Stimulated activated CD8-positive, alpha-beta memory T cell treated with anti-CD3 and anti-CD28 coated beads, Interleukin-15, amount 100 ng/mL, for 48 hours (primary cell): ENCODE measurements at regions not wholly inside any gene's neighbourhood (a gene's known extent, or its start where the extent isn't known, plus 50 kb on each side); places are given as distances from the start of the nearest gene placed in this dataset.

ENCODE experiments used
- DNase-seq, 2 donors: peaks; one replicate each; pipeline ENCODE4 v3.0.0-alpha.2; 2020; ENCODE audit warnings: low read depth in 2 of 2

- DNase-seq, result no peak
These were observed 377.9 kb upstream of the ITGA1 start for GRCh38 chr5:52409835-52410234.

- DNase-seq, result no peak
These were observed 368.4 kb upstream of the ITGA1 start for GRCh38 chr5:52419357-52419756.

- no peak for DNase-seq
These were observed 360.1 kb upstream of the ITGA1 start for GRCh38 chr5:52427615-52428014.

GRCh38 chr5:52428977-52429489 lies 358.7 kb upstream of the ITGA1 start:
- no peak for DNase-seq

DNA sequence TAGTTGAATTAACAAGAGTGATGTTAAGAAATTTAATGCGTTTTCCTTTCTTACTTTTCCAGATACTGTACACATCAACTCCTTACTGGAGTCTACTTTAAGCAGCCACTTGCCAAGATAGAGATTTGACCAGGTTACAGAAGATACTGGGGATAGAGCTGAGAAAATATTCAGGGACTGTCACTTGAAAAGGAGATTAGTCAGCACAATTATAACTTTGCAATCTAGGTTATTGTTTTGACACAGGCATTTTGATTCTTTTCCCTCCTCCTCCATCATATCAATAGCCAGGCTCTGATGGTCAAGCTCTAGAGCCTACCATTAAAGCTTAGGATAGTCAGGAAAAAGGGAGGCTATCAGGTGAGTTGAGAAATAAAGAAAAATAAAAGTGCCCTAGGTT lies 345.9 kb upstream of the ITGA1 start:
- DNase-seq, result no peak

- DNase-seq, result no peak
These were observed 344.5 kb upstream of the ITGA1 start for GRCh38 chr5:52443187-52443586.

- no peak for DNase-seq
These were observed 339.6 kb upstream of the ITGA1 start for GRCh38 chr5:52448111-52448510.

- no peak for DNase-seq
These were observed 338.2 kb upstream of the ITGA1 start for GRCh38 chr5:52449516-52449915.

GRCh38 chr5:52452098-52452497 lies 335.6 kb upstream of the ITGA1 start:
- DNase-seq, result no peak

DNA sequence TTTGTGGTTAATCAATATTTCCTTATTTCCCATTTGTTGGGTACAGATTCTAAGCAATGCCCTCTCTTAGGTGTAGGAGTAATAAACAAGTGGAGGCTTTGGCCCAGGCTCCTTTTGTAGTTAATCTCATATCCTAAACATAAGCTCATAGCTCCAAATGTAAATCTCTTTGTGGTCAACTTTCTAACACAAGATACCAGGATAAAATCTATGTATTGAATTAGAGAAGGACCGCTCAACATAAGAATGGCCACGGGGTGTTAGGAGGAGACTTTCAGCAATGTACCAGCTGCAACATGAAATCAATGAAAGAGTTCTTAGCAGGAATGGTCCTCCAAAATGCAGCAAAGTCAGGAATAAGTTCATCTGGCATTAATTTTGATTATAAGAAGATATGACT lies 334.5 kb upstream of the ITGA1 start:
- no peak for DNase-seq

GRCh38 chr5:52455920-52456319 lies 331.8 kb upstream of the ITGA1 start:
- DNase-seq, result no peak

DNA sequence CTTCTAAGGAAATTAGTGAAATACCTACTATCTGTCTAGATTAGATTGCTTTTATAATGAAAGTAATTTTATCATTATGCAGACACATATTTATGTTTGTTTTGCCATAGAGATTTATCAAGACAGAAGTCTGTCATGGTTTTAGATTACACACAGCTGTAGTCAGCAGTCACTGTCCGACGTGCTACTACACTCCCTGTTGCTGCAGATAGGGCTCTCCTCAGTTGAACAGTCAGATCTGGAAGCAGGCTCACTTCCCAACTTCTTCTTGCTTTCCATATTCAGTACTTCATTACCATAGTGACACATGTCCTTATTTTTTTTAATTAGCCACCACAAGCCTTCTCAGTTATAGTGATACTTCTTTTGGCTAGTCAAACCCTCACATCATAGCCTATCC lies 329.9 kb upstream of the ITGA1 start:
- no peak for DNase-seq

DNA sequence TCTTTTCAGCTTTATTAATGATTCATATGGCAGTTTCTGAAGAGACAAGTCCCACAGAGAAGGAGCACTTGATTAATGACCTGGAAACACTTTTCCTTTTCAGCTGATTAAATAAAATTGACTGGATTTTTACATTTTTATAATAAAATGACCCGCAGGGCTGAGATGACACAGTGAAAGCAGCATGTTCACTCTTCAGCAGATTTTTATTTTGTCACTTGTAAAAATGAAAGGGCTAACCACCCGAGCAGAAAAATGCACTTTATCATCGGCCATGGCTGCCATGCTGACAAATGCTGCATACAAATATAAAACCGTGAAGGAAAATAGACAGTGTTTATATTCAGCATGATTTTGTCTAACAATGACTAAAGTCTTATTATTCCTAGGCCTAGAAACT lies 321.6 kb upstream of the ITGA1 start:
- no peak for DNase-seq

DNA sequence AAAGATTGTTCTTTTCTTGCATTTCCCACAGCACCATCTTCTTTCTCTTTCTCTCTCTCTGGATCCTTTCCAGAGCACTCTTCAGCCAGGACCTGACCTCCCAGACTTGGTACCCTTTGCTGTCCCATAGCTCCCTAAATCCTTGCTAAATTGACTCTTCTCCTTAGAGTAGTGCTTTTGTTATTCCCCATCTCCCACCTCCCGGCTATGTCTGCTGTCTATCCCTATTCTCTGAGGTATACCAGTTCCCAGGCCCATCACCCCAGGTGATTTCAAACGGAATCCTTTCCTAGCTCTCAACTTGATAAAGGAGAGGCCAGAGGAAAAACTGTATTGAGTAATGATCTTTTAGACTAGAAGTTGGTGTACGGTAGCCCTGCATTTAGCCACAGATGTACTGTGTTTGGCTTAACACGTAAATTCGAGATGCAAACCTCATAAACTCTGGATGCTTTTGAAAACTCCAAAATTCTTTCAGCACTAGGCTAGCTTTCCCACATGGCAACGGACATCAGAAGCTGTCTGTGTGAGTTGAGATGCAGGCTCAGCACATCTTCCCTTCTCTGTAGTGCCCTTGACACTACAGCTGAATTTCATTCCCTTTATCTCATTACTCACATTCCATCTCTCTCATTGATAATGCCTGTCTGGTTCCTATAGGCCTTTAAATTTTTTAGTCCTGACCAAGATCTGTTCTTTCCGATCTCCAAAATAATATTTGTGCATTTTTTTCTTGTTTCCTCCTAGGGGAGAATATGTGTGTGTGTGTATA lies 320.8 kb upstream of the ITGA1 start:
- no peak for DNase-seq

- DNase-seq, result no peak
These were observed 318.7 kb upstream of the ITGA1 start for GRCh38 chr5:52468976-52469375.

DNA sequence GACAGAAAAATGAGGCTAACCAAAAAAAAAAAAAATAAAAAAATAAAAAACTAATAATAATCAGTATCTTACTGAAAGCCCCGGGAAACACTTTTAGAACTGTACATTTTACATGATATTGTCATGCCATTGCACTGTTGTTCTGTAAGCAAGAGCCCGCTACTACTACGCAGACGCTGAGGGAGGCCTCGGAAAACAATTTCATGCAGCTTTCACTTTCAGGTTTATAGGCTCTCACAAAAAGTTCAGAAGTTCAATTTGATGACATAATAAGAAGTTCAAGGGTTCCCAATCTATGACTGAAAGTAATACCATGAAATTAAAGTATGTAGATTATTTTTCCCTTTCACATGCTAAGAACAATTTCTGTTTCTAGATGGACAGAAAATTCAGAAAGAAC lies 318.3 kb upstream of the ITGA1 start:
- peak in 1 of 2 donors; percentile 0 for DNase-seq

- DNase-seq, result no peak
These were observed 317.9 kb upstream of the ITGA1 start for GRCh38 chr5:52469835-52470234.

DNA sequence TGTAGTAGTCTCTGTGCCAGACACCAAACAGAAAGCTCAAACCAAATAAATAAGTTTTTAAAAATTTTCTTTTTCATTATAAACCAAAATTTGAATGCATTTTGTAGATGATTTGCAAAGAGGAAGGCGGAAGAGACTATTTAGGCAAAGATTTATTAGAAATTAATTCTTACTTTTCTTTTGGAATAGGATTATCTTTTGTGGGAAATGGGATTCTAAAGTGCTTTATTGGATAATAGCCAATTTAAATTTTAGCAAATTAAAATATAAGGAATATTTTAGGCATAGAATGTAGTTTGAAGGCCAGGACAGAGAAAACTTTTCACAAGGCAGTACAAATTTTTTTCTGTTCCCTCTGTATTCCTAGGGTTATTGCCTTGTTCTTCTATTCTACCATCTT lies 311.4 kb upstream of the ITGA1 start:
- no peak for DNase-seq

- DNase-seq, result no peak
These were observed 306.5 kb upstream of the ITGA1 start for GRCh38 chr5:52481201-52481600.

DNA sequence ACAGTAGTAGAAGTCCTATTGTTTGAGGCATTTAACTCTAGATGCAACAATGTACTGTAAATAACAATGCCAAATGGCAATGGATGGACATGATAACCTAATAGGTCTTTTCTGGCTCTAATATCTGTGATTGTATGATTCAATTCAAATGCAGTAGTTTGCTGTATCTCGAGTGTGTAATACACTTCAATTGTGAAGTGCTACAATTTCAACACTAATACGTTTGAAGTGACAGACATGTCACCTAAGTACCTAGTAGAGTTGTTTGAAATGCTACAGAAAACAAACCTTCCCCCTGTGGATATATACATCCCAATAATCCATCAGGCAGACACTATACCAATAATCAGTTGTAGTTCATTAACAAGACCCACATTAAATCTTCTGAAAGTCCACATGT lies 305.9 kb upstream of the ITGA1 start:
- no peak for DNase-seq

DNA sequence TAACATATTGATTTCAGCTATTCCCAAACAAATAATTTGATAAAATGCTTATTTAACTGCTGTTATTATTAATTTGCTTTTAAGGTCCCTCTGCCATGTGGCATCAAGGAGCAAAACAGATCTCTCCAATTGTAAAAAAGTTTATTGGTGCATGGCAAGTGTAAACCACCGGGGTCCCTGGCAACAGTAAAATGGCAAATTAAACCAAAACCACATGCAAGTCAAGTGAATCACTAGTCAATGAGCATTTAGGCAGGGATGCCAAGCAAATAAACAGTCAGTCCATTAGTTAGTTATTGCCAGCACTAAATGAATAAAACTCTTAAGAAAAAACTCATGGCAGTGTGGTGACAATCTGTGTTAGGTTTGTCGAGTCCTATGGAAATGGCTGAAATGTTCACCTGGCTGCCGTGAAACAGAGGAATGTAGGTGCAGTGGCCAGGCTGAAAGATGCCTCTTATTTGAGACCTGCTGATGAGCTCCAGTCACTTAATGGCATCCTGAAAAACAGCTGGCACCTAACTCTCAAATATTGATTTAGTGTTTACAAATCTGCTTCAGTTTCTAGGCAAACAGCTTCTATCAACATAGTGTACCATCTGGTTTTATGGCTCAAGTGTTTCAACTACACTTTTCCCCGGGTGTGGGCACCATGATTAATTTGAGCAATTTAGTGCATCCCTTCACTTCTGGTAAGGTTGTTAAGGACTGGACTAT lies 296.5 kb upstream of the ITGA1 start:
- DNase-seq, result no peak

- no peak for DNase-seq
These were observed 295.9 kb upstream of the ITGA1 start for GRCh38 chr5:52491818-52492217.

DNA sequence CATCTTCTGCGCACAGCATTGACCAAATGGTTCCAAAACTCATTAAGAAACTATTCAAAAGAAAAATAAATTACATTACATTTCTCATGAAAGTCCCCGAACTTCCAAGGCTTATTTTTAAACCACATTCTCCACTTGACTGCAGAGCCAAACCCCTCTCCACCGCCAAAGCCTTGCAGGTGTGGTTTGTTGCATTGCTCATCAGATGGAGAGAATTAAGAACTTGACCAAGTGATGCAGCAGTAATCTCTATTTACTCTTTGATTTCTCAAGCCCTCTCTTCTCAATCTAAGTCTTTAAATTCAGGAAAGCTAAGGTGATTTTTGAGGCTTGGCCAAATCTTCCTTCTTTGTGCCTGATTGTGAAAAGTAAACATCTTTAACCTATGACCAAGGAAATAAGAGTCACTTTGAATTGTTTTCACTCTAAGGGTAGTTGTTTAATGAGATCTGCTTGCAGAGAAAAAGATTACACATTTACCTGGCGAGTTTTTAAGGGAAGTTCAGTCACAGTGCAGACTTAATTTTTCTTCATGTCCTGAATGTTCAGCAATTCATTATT lies 290.5 kb upstream of the ITGA1 start:
- no peak for DNase-seq
